NOMO-1 treated with dmso at 0.1 percent for 144 hours (cell line): ENCODE measurements at regions not wholly inside any gene's neighbourhood (a gene's known extent, or its start where the extent isn't known, plus 50 kb on each side); places are given as distances from the start of the nearest gene placed in this dataset.

Experiments used
- DNase-seq: peaks from one replicate; lab custom pipeline; 2025; ENCODE audit not compliant: unreplicated experiment; lab: John Stamatoyannopoulos, UW

GRCh38 chrX:69083801-69084200, 81.5 kb downstream of the PJA1 start:
- no peak for DNase-seq

GRCh38 chrX:69083361-69083760, 81.9 kb downstream of the PJA1 start:
- no peak for DNase-seq

- no peak for DNase-seq
Observed at GRCh38 chrX:69082753-69083150, 82.5 kb downstream of the PJA1 start.

GRCh38 chrX:69082055-69082752, 83.0 kb downstream of the PJA1 start:
- DNase-seq, result no peak

GRCh38 chrX:69080855-69081465, 84.3 kb downstream of the PJA1 start:
- DNase-seq, result no peak

- DNase-seq, result no peak
Observed at GRCh38 chrX:69079268-69079667, 86.0 kb downstream of the PJA1 start.

GRCh38 chrX:69077895-69078455, 87.3 kb downstream of the PJA1 start:
- no peak for DNase-seq

GRCh38 chrX:69076088-69076487, 89.2 kb downstream of the PJA1 start:
- no peak for DNase-seq

GRCh38 chrX:69074726-69075125, 90.5 kb downstream of the PJA1 start:
- DNase-seq, result no peak

GRCh38 chrX:69073721-69074120, 91.5 kb downstream of the PJA1 start:
- no peak for DNase-seq

GRCh38 chrX:69073241-69073640, 92.0 kb downstream of the PJA1 start:
- DNase-seq, result no peak

- DNase-seq, result no peak
Observed at GRCh38 chrX:69072486-69073006, 92.7 kb downstream of the PJA1 start.

GRCh38 chrX:69070949-69071650, 94.2 kb downstream of the PJA1 start:
- DNase-seq, result no peak

GRCh38 chrX:69069876-69070275, 95.4 kb downstream of the PJA1 start:
- no peak for DNase-seq

- no peak for DNase-seq
Observed at GRCh38 chrX:69069086-69069445, 96.2 kb downstream of the PJA1 start.

GRCh38 chrX:69068301-69069085, 96.8 kb downstream of the PJA1 start:
- DNase-seq, result no peak

GRCh38 chrX:69067841-69068240, 97.4 kb downstream of the PJA1 start:
- DNase-seq, result no peak

GRCh38 chrX:69066966-69067525, 98.2 kb downstream of the PJA1 start:
- DNase-seq, result no peak

GRCh38 chrX:69066021-69066757, 99.1 kb downstream of the PJA1 start:
- DNase-seq, result no peak

- DNase-seq, result no peak
Observed at GRCh38 chrX:69065451-69065850, 99.8 kb downstream of the PJA1 start.
